DND-41 (cell line): ENCODE measurements at regions not wholly inside any gene's neighbourhood (a gene's known extent, or its start where the extent isn't known, plus 50 kb on each side); places are given as distances from the start of the nearest gene placed in this dataset.

ENCODE experiments used
- EZH2 ChIP-seq: IDR thresholded peaks from 3 replicates; pipeline ENCODE4 v1.6.1; 2012; ENCODE audit warnings: borderline replicate concordance, low read depth, mild to moderate bottlenecking, moderate library complexity, low read length, inconsistent platforms; ENCODE audit not compliant: severe bottlenecking
- TF ChIP-seq, protein P1 (sequence below): IDR thresholded peaks from 2 replicates; pipeline ENCODE4 v1.5.1; 2012; ENCODE audit warnings: borderline replicate concordance, low read length, moderate library complexity, mild to moderate bottlenecking; ENCODE audit not compliant: poor library complexity, severe bottlenecking; ENCODE audit errors: extremely low read depth

GRCh38 chr4:124030147-124030546, 633.6 kb downstream of the SPRY1 start:
- TF ChIP-seq, protein P1, sequence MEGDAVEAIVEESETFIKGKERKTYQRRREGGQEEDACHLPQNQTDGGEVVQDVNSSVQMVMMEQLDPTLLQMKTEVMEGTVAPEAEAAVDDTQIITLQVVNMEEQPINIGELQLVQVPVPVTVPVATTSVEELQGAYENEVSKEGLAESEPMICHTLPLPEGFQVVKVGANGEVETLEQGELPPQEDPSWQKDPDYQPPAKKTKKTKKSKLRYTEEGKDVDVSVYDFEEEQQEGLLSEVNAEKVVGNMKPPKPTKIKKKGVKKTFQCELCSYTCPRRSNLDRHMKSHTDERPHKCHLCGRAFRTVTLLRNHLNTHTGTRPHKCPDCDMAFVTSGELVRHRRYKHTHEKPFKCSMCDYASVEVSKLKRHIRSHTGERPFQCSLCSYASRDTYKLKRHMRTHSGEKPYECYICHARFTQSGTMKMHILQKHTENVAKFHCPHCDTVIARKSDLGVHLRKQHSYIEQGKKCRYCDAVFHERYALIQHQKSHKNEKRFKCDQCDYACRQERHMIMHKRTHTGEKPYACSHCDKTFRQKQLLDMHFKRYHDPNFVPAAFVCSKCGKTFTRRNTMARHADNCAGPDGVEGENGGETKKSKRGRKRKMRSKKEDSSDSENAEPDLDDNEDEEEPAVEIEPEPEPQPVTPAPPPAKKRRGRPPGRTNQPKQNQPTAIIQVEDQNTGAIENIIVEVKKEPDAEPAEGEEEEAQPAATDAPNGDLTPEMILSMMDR, result no peak
- no peak for TF ChIP-seq EZH2
